ENCODE measurements at regions not wholly inside any gene's neighbourhood (a gene's known extent, or its start where the extent isn't known, plus 50 kb on each side); places are given as distances from the start of the nearest gene placed in this dataset.

GRCh38 chr6:114521926-114522325 lies 179.1 kb upstream of the HS3ST5 start:
- Histone ChIP-seq H3K27ac (no peak overlapping the region), H3K4me3 (ENCODE audit: low read depth, low read length) (no peak overlapping the region), H3K36me3 (no peaks in the 10 kb centered on the region), H3K27me3 (ENCODE audit: insufficient read depth, low read depth, severe bottlenecking) (no peaks in the 10 kb centered on the region), H3K9me3 (ENCODE audit: severe bottlenecking) (no peaks in the 10 kb centered on the region)
- DNase-seq, result no peak
- TF ChIP-seq CTCF (IDR thresholded peaks at IDR 0.05; ENCODE audit: low read depth, low read length), result no peak

GRCh38 chr6:114520976-114521375 lies 178.2 kb upstream of the HS3ST5 start:
- Histone ChIP-seq H3K4me3 (ENCODE audit: low read depth, low read length) (no peak overlapping the region), H3K36me3 (no peaks in the 10 kb centered on the region), H3K27ac (no peak overlapping the region), H3K9me3 (ENCODE audit: severe bottlenecking) (no peaks in the 10 kb centered on the region), H3K27me3 (ENCODE audit: insufficient read depth, low read depth, severe bottlenecking) (no peaks in the 10 kb centered on the region)
- no peak for DNase-seq
- no peak for TF ChIP-seq CTCF (IDR thresholded peaks at IDR 0.05; ENCODE audit: low read depth, low read length)

- no peak for TF ChIP-seq CTCF (IDR thresholded peaks at IDR 0.05; ENCODE audit: low read depth, low read length)
- Histone ChIP-seq H3K27me3 (ENCODE audit: insufficient read depth, low read depth, severe bottlenecking) (no peaks in the 10 kb centered on the region), H3K27ac (no peak overlapping the region), H3K4me3 (ENCODE audit: low read depth, low read length) (no peak overlapping the region), H3K36me3 (no peaks in the 10 kb centered on the region), H3K9me3 (ENCODE audit: severe bottlenecking) (no peaks in the 10 kb centered on the region)
- DNase-seq, result no peak
Observed at GRCh38 chr6:114514170-114514569, 171.3 kb upstream of the HS3ST5 start.

- no peaks in the 10 kb centered on the region for H3K36me3 ChIP-seq
- H3K27me3 ChIP-seq (ENCODE audit: insufficient read depth, low read depth, severe bottlenecking), result no peaks in the 10 kb centered on the region
- DNase-seq, result no peak
- no peak for TF ChIP-seq CTCF (IDR thresholded peaks at IDR 0.05; ENCODE audit: low read depth, low read length)
- no peak overlapping the region for H3K27ac ChIP-seq
- no peak overlapping the region for H3K4me3 ChIP-seq (ENCODE audit: low read depth, low read length)
- H3K9me3 ChIP-seq (ENCODE audit: severe bottlenecking), result no peaks in the 10 kb centered on the region
Observed at GRCh38 chr6:114471450-114471849, 128.6 kb upstream of the HS3ST5 start.

GRCh38 chr6:114467931-114468330 lies 125.1 kb upstream of the HS3ST5 start:
- no peak for DNase-seq
- H3K4me3 ChIP-seq (ENCODE audit: low read depth, low read length), result no peak overlapping the region
- no peak for TF ChIP-seq CTCF (IDR thresholded peaks at IDR 0.05; ENCODE audit: low read depth, low read length)
- no peaks in the 10 kb centered on the region for H3K27me3 ChIP-seq (ENCODE audit: insufficient read depth, low read depth, severe bottlenecking)
- H3K36me3 ChIP-seq, result no peaks in the 10 kb centered on the region
- no peaks in the 10 kb centered on the region for H3K9me3 ChIP-seq (ENCODE audit: severe bottlenecking)
- no peak overlapping the region for H3K27ac ChIP-seq

- Histone ChIP-seq H3K27me3 (ENCODE audit: insufficient read depth, low read depth, severe bottlenecking) (no peaks in the 10 kb centered on the region), H3K27ac (no peak overlapping the region), H3K36me3 (no peaks in the 10 kb centered on the region), H3K9me3 (ENCODE audit: severe bottlenecking) (no peaks in the 10 kb centered on the region), H3K4me3 (ENCODE audit: low read depth, low read length) (no peak overlapping the region)
- TF ChIP-seq CTCF (IDR thresholded peaks at IDR 0.05; ENCODE audit: low read depth, low read length), result no peak
- no peak for DNase-seq
Observed at GRCh38 chr6:114465511-114465910, 122.7 kb upstream of the HS3ST5 start.

All from WERI-Rb-1 (cell line).